ENCODE measurements at regions not wholly inside any gene's neighbourhood (a gene's known extent, or its start where the extent isn't known, plus 50 kb on each side); places are given as distances from the start of the nearest gene placed in this dataset.

DNA sequence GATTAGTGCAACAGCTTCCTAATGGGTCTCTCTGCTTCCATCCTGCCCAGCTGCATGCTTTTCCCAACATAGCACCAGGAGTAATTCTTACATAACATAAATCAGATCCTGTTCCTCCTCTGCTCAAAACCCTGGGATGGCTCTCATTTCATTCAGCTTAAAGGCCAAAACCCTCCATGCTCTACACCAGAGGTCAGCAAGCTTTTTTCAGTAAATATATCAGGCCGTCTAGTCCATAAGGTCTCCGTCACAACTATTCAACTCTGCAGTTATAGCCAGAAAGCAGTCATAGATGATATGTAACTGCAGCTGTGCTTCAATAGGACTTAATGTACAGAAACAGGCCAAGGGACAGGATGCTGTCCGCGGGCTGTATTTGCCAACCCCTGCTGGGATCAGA, 202.8 kb upstream of the UBE2E2 start:
- intact Hi-C loops (cut with DNase I), result no loop called here
- ATAC-seq (no peak), DNase-seq (ENCODE audit: missing footprints) (no peak)

DNA sequence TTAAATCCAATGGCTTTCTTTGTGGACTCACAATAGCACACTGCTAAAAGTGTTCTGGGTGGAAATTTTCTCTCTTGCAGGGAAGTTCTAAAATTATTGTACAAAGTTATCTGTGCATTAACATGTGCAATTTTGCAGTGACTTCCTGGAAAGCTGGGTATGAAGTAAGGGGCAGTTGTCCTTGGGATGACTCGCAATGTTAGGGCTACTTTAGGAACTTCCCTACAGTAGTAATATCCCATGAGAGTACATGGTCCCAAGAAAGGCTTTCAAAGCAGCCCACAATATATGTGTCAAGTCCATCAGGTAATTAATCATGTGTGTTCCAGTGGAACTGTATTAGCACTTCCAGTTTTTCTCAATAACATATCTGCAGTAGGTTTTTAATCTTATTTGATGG, 201.0 kb upstream of the UBE2E2 start:
- no peak for ATAC-seq
- no peak for DNase-seq (ENCODE audit: missing footprints)
- intact Hi-C loops (cut with DNase I), result no loop called here

DNA sequence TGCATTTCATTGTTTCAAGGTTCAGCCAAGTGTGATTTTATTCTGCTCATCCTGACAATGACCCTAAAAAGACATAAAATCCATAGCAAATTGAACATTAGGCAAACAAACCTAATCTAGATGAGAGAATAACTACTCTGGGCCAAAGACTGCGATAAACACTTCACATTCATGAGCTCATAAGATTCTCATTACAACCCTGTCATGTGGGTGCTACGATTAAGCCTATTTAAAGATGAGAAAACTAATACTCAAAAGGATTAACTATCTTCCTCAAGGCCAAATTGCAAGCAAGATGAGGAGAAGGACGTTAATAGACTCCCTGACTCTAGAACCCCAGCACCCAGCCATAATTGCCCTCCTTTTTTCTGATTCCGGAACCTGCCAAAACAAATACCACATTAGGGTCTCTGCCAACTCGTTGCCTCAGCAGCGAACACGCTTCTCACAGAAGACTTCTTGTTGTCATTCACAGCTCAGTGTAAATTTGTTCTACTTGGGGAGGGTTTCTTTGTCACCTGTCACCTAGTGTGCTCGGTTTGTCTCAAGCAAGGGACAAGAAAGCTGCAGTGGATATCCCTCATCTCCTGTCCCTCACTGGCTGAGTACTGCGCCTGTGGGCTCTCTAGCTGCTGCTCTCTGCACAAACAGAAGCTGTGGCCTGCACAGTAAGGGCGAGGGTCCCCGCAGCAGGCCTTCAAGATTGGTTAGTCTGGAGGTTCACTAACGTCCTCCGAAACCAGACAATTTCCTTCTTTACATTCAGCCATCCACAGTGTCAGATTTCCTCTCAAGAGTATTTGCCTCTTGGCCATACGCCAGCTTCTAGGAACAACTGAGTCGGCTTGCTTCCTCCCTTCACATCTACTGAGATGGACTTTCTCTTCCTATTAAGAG, 200.0 kb upstream of the UBE2E2 start:
- intact Hi-C loops (cut with DNase I), result no loop called here
- ATAC-seq (peak; percentile 56), DNase-seq (ENCODE audit: missing footprints) (no peak)

DNA sequence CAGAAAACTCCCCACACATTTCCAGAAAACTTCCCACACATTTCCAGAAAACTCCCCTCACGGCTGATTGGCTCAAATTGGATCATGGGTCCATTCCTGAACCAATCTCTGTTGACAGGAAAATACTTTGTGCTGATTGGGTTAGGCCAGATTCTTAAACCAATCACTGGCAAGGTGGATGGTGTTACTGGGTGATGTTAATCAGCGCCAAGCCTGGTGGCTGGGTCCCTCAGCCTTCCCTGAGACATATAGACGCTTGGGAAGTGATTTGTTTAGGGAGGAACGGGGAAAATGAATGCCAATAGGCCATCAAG, 199.4 kb upstream of the UBE2E2 start:
- ATAC-seq (no peak), DNase-seq (ENCODE audit: missing footprints) (no peak)
- intact Hi-C loops (cut with DNase I), result no loop called here

DNA sequence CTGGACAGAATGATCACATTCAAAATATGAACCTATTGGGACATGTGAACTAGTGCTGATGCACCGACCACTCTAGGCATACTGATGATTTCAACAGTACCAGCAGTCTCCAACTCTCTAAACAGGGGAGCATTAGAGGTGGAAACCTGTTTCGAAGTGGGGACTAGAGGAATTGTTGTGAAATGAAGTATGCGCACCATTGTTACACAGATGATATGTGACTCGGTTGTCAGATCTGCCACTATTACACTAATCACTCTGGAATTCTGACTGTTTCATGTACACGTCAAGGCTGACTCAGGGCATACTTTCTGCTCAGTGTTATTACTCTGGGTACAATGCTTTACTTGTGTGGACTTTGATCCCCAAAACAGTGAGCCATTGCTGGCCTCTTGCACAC, 198.2 kb upstream of the UBE2E2 start:
- intact Hi-C loops (cut with DNase I), result no loop called here
- ATAC-seq, result no peak
- no peak for DNase-seq (ENCODE audit: missing footprints)

DNA sequence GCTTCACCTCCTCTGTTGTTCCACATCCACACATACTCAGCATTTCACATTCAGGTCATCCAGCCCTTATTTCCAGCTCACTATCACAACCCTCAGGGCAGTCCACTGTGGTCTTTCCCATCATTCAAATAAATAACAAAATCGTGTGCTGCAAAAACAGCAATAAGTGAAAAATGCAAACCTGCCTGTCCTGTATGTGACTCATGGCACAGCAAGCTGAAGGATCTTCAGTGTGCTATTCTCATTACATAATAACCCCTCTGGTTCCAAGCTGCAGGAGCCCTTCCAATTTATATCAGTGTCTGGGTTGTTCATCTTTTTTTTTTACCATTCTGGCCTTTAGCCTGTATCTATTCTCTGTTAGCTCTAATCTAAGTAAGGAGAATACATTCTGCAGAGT, 185.3 kb upstream of the UBE2E2 start:
- intact Hi-C loops (cut with DNase I), result no loop called here
- DNase-seq (ENCODE audit: missing footprints), result no peak
- peak; percentile 54 for ATAC-seq

DNA sequence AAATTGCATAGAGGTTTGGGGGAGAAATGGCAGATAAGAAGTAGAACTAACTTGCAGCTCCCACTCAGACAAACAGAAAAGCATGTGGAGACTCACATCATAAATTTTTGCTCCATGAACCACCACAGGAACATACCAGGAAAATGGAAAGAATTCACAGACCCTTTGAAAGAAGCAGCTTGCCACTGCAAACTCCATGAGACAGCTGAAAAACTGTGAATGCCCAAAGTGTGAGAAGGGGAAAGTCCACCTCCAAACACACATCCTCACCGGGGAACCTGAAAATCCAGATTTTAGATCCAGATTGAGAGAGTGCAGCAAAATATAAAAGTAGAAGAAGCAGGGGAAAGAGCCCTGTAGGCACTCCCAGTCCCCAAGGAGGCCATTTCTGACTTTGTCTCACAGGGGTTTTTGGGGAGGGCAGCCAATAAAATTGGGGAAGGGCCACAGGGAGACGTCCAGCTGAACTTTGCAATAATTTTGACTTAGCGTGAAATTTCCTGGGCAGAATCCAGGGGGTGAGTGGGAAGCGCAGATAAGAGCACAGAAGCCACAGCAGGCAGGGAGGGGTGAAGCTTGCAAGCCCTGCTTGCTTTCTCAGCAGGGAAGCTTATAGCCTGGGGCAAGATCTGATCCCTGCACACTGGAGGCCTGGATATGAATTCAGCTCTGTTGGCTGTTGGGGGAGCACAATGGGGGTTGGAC, 183.4 kb upstream of the UBE2E2 start:
- ATAC-seq (peak; percentile 34), DNase-seq (ENCODE audit: missing footprints) (no peak)
- intact Hi-C loops (cut with DNase I), result no loop called here

DNA sequence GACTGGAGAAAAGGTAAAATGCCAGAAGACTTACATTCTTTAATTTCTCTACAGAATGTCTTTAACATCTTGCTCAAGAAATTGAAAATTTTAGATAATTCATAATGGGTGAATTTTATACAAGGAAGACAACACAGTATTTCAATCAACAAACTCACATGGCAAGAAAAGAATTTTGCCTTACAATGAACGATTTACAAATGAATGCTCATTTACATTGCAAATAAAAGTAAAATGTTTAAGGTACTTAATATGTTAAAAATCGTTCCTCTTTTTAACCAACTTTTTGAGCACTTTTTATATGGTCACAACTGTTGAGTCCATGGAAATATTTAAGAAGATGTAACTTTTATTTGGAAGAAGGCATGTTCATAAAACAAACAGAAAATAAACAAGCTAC, 174.8 kb upstream of the UBE2E2 start:
- intact Hi-C loops (cut with DNase I), result no loop called here
- DNase-seq (ENCODE audit: missing footprints), result no peak
- no peak for ATAC-seq

DNA sequence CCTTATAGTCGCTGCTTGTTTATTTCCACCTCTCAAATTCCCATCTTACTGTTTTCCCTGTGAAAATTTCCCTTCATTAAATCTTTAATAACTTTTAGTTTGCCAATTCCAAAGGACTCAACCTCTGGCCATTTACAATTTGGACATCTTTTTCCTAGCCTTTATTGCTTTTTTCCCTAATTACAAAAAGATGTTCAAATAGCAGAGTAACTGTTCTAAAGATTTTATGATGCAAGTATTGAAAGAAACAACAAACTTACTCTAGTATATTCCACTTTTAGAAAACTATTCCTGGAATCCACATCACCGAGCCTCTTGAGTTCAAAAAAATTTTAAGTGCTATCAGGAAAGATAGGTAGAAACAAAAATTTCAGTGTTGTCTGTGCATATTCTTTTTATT, 174.1 kb upstream of the UBE2E2 start:
- intact Hi-C loops (cut with DNase I), result no loop called here
- ATAC-seq (no peak), DNase-seq (ENCODE audit: missing footprints) (no peak)

DNA sequence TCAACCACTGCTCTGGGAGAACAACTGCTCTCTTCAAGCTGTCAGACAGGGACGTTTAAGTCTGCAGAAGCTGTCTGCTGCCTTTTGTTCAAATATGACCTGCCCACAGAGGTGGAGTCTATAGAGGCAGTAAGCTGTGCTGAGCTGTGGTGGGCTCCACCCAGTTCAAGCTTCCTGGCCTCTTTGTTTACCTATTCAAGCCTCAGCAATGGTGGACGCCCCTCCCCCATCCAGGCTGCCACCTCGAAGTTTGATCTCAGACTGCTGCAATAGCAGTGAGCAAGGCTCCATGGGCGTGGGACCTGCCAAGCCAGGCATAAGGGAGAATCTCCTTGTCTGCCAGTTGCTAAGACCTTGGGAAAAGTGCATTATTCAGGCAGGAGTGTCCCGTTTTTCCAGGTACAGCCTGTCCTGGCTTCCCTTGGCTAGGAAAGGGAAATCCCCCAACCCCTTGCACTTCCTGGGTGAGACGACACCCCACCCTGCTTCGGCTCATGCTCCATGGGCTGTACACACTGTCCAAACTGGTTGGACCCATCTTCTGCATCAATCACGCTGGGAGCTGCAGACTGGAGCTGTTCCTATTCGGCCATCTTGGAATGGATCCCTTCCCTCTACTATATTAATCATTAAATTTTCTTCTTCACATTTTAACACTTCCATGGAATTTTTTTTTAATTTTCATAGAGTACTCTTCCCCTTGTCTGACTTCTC, 167.0 kb upstream of the UBE2E2 start:
- peak; percentile 55 for DNase-seq (ENCODE audit: missing footprints)
- intact Hi-C loops (cut with DNase I), result no loop called here
- ATAC-seq, result no peak

DNA sequence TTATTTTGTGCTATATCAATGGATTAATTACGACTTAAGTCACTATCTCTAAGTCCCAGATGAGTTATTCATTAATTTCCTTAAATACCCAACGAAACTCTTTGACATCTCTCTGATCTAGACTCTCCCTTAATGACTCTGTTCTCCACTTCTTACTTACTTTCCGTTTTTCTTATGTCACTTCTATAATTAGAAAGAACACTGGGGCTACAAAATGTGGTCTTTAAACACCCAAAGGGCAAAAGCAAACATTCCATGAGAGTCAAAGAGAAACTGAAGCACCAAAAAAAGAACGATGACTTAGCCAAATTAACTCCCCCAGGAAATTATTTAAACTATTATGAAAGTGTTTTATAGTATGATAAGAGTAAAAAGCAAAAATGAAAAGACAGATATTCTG, 166.4 kb upstream of the UBE2E2 start:
- intact Hi-C loops (cut with DNase I), result no loop called here
- DNase-seq (ENCODE audit: missing footprints) (no peak), ATAC-seq (no peak)

DNA sequence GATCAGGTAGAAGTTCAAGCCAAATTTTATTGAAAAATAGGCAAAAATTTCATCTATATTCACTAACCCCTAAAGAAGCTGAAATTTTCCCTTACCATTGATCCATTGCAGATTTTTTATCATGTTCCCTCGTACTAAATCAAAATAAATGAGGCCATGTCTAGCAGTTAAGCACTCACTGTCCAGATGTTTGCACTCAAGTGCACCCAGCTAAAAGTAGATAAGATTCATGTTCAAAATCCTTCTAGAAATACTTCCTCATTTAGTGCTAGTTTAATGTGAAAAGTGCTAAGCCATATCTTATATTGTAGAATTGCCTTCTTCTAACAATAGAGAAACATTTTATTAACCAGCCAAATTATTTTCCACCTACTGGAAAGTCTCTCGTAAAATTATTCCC, 164.7 kb upstream of the UBE2E2 start:
- DNase-seq (ENCODE audit: missing footprints), result no peak
- no peak for ATAC-seq
- intact Hi-C loops (cut with DNase I), result no loop called here

DNA sequence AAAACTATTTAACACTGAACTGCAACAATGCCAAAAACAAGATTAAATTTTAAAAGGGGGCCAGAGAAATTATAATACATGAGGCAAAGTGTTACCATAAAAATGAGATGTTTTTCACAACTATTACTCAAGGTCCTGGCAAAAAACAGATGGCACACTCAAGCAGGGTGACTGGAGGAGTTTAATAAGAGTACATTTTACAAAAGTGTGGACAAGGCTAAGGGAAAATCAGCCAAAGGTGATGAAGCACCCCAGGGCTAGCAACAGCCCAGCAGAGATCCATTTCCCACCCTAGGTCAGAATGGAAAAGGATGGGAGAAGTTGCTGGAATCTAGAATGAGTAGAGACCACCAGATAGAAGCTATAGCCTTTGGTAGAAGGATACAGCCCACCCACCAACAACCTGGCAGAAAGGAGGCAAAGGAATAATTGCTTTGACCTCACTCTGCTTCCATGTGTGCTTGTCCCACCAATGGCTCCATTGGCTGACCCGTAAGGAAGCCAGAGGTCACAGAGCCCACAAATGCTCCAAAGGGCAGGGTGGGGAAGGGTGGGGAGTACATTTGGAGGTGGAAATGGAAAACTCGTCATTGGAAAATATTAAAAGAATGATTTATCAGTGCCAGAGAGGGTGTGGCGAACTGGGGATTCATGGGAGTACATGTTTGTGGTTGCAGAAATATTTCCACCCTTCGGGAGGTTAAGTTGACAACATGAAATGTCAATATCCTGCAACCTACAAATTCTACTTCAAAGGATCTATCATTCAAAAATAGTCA, 161.0 kb upstream of the UBE2E2 start:
- intact Hi-C loops (cut with DNase I), result no loop called here

DNA sequence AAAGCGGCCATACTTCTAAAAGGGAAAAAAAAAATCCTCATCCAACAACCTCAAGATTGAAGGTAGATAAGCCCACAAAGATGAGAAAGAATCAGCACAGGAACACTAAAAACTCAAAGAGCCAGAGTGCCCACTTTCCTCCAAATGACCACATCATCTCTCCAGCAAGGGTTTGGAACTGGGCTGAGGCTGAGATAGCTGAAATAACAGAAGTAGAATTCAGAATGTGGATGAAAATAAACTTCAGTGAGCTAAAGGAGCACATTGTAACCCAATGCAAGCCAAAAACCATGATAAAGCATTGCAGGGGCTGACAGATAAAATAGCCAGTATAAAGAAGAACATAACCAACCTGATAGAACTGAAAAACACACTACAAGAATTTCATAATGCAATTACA, 158.7 kb upstream of the UBE2E2 start:
- intact Hi-C loops (cut with DNase I), result no loop called here
- no peak for DNase-seq (ENCODE audit: missing footprints)
- ATAC-seq, result no peak

More for the DNA sequence above, 161.0 kb upstream of the UBE2E2 start:
- ATAC-seq (peak; percentile 72), DNase-seq (ENCODE audit: missing footprints) (no peak)

DNA sequence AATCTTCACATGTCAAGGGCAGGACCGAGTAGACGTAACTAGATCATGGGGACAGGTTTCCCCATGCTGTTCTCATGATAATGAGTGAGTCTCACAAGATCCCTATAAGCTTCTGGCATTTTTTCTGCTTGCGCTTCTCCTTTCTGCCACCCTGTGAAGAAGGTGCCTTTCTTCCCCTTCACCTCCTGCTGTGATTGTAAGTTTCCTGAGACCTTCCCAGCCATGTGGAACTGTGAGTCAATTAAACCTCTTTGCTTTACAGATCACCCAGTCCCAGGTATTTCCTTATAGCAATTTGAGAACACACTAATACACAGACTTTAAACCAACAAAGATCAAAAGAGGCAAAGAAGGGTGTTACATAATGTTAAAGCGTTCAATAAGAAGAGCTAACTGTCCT, 156.6 kb upstream of the UBE2E2 start:
- DNase-seq (ENCODE audit: missing footprints) (no peak), ATAC-seq (no peak)
- intact Hi-C loops (cut with DNase I), result no loop called here

DNA sequence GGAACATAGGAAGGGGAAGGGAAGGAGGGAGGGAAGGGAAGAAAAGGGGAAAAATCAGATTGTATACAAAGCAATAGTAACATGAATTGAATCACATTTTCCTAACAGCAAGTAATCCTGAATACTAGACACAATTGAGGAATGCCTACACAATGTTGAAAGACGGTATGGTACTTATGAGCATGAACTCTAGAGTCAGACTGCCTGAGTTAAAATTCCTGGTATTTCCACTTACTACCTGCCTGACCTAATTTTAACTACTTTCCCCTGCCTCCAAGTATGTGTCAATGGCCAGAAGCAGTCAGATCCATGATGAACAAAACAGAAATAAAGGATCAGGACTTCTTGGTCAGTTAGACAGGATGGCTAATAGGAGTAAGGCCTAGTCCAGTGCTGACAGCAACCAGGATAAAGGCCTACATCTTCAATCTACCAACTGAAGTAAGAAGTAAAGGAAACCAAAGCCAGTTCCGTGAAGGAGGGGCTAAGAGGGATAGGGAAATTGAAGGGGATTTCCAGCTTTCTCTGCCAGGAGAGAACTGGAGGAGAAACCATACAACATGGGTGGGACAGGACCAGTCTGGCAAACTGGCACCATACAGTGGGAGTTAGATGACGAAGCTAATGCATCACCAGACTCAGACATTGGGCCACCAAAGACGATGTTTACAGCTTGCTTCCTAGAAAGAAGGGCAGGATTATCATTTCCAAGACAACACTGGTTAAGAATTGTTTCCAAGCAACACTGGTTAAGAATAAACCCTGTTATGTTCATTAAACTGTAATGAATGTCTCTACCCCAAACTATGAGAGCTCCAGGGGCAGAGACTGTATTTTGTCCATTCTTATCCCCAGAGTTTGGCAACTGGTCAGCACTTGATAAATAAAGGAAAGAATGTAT, 151.6 kb upstream of the UBE2E2 start:
- intact Hi-C loops (cut with DNase I), result no loop called here
- ATAC-seq, result no peak
- no peak for DNase-seq (ENCODE audit: missing footprints)

DNA sequence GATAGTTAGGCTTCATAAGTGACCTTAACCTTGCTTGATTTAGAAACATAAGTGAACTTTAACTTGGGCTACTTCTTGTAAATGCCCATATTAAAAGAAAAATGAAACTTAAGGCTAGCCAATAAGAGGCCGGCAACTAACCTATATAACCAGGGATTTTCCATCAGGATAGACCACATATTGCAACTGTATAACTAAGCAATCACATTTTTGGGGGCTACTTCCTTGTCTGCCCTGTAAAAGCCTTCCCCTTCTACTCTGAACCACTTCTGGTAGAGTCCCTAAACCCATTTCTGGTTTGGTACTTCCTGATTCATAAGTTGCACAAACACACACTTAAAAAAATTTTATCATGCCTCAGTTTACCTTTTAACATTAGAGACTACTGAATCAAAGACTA, 150.9 kb upstream of the UBE2E2 start:
- DNase-seq (ENCODE audit: missing footprints) (no peak), ATAC-seq (no peak)
- intact Hi-C loops (cut with DNase I), result no loop called here

DNA sequence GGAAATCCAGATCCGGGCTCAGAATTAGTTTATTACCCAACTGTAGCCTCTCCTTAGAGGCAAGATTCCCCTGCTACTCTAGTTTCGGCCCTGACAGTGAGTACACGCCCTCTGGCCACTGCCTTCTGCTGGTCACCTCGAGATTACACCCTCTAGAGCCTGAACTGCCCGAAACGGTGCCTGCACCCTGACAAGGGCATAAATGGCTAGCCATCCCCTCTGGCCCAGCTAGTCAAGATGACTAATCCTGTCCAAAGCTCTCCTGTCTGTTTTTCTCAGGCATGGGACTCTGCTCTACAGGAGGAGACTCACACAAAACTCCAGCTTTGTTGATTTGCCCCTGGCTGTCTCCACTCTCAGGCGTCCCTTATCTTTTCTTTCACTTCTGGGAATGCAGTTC, 150.5 kb upstream of the UBE2E2 start:
- intact Hi-C loops (cut with DNase I), result no loop called here
- no peak for DNase-seq (ENCODE audit: missing footprints)
- no peak for ATAC-seq
